Skeletal muscle tissue (tissue), 3 donors: ENCODE measurements at regions not wholly inside any gene's neighbourhood (a gene's known extent, or its start where the extent isn't known, plus 50 kb on each side); places are given as distances from the start of the nearest gene placed in this dataset.

Experiments
- H3K27ac ChIP-seq: one replicate; pipeline ENCODE4 v1.7.0; 2013; ENCODE audit warnings: mild to moderate bottlenecking, low read depth, low read length, inconsistent platforms
- H3K27me3 ChIP-seq, 3 donors: one replicate each; pipeline ENCODE4 v1.7.0; 2013; ENCODE audit warnings: low read length in 3 of 3; ENCODE audit not compliant: control insufficient read depth in 3 of 3, insufficient read depth in 3 of 3
- H3K36me3 ChIP-seq, 3 donors: one replicate each; pipeline ENCODE4 v1.7.0; 2013; ENCODE audit warnings: low read length in 3 of 3; ENCODE audit not compliant: control insufficient read depth in 3 of 3, insufficient read depth in 3 of 3
- H3K4me1 ChIP-seq, 3 donors: one replicate each; pipeline ENCODE4 v1.7.0; 2013; ENCODE audit warnings: low read length in 3 of 3, mild to moderate bottlenecking in 3 of 3; ENCODE audit not compliant: control insufficient read depth in 3 of 3, insufficient read depth in 3 of 3
- H3K4me3 ChIP-seq, 3 donors: one replicate each; pipeline ENCODE4 v1.7.0; 2013; ENCODE audit warnings: low read length in 3 of 3
- H3K9ac ChIP-seq, 3 donors: one replicate each; pipeline ENCODE4 v1.7.0; 2013; ENCODE audit warnings: low read length in 3 of 3, mild to moderate bottlenecking in 3 of 3, moderate library complexity in 2 of 3, low read depth in 1 of 3
- H3K9me3 ChIP-seq, 3 donors: one replicate each; pipeline ENCODE4 v1.7.0; 2013; ENCODE audit warnings: low read length in 3 of 3; ENCODE audit not compliant: control insufficient read depth in 3 of 3
- donor health status: Osteomylitis.

DNA sequence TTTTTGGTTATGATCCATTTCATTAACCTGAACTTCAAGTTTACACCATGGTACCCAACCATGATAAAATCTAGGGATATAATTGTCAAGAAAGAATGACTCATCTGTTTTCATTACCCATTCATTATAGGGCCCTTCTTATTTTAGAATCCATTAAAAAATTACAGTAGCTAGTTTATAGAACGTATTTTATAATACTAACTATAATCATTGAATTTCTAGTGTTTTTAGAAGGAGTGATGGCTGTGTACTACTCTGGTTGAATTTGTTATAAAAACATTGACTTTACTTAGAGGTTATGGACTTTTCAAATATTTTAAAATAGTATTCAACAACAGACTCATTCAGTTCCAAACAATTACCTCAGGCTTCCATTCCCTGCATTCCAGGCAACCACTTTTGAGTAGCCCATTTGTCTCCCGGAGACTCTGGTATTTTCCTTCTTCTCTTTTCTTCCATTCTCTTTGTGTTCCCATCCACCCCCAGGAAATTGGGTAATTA lies 71.9 kb upstream of the KLF12 start:
- Histone ChIP-seq H3K27ac (no peak overlapping the region), H3K36me3 (no peaks in the 10 kb centered on the region), H3K27me3 (no peaks in the 10 kb centered on the region), H3K9me3 (no peaks in the 10 kb centered on the region), H3K4me3 (no peak overlapping the region), H3K4me1 (peaks cover 4 to 9% (median 5%) of the 10 kb centered on the region in 3 donors), H3K9ac (no peak overlapping the region)

GRCh38 chr13:74205313-74205690 lies 71.1 kb upstream of the KLF12 start:
- Histone ChIP-seq H3K27ac (no peak overlapping the region), H3K4me1 (peaks cover 3 to 4% (median 3%) of the 10 kb centered on the region in 3 donors), H3K9ac (no peak overlapping the region), H3K27me3 (no peaks in the 10 kb centered on the region), H3K9me3 (no peaks in the 10 kb centered on the region), H3K36me3 (no peaks in the 10 kb centered on the region), H3K4me3 (no peak overlapping the region)

- H3K4me3 ChIP-seq, result no peak overlapping the region
- H3K9ac ChIP-seq, result no peak overlapping the region
- no peaks in the 10 kb centered on the region for H3K9me3 ChIP-seq
- no peak overlapping the region for H3K27ac ChIP-seq
- H3K36me3 ChIP-seq, result no peaks in the 10 kb centered on the region
- H3K27me3 ChIP-seq, result no peaks in the 10 kb centered on the region
- peaks cover 3 to 4% (median 3%) of the 10 kb centered on the region in 3 donors for H3K4me1 ChIP-seq
Measured at GRCh38 chr13:74204602-74205312, 70.6 kb upstream of the KLF12 start.

DNA sequence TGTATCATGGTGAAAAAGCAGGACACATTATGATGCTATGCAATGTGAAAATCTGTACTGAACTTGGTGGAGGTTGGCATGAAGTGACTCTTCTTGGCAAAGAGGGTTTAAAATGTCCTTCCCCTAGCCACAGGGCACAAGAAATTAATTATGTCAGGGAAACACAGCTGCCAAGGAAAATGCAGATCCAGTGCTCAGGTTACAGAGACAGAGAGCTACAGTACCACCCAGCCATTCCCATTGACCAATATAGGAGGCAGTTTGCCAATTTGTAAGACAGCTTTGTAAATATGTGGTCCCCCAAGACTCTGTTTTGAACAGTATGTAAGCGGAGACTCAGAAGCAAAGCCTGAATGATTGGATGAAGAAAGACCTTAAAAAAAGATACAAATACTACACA lies 69.4 kb upstream of the KLF12 start:
- no peaks in the 10 kb centered on the region for H3K27me3 ChIP-seq
- no peak overlapping the region for H3K4me3 ChIP-seq
- no peaks in the 10 kb centered on the region for H3K9me3 ChIP-seq
- no peaks in the 10 kb centered on the region for H3K36me3 ChIP-seq
- no peak overlapping the region for H3K9ac ChIP-seq
- H3K4me1 ChIP-seq, result peaks cover 3 to 4% (median 3%) of the 10 kb centered on the region in 3 donors
- H3K27ac ChIP-seq, result no peak overlapping the region

GRCh38 chr13:74202129-74202813 lies 68.1 kb upstream of the KLF12 start:
- Histone ChIP-seq H3K27ac (no peak overlapping the region), H3K27me3 (no peaks in the 10 kb centered on the region), H3K36me3 (no peaks in the 10 kb centered on the region), H3K4me1 (peaks cover 3 to 4% (median 3%) of the 10 kb centered on the region in 3 donors), H3K9ac (no peak overlapping the region), H3K4me3 (no peak overlapping the region), H3K9me3 (no peaks in the 10 kb centered on the region)

GRCh38 chr13:74201530-74201929 lies 67.3 kb upstream of the KLF12 start:
- Histone ChIP-seq H3K4me3 (no peak overlapping the region), H3K36me3 (no peaks in the 10 kb centered on the region), H3K9ac (no peak overlapping the region), H3K9me3 (no peaks in the 10 kb centered on the region), H3K4me1 (peaks cover 3 to 4% (median 3%) of the 10 kb centered on the region in 3 donors), H3K27ac (no peak overlapping the region), H3K27me3 (no peaks in the 10 kb centered on the region)

GRCh38 chr13:74200081-74200480 lies 65.9 kb upstream of the KLF12 start:
- Histone ChIP-seq H3K36me3 (no peaks in the 10 kb centered on the region), H3K27me3 (no peaks in the 10 kb centered on the region), H3K27ac (no peak overlapping the region)

GRCh38 chr13:74197677-74198429 lies 63.6 kb upstream of the KLF12 start:
- H3K9me3 ChIP-seq, result no peaks in the 10 kb centered on the region
- H3K9ac ChIP-seq, result no peak overlapping the region
- H3K36me3 ChIP-seq, result no peaks in the 10 kb centered on the region
- H3K4me1 ChIP-seq, result peaks cover 3 to 4% (median 3%) of the 10 kb centered on the region in 3 donors
- H3K4me3 ChIP-seq, result no peak overlapping the region
- no peaks in the 10 kb centered on the region for H3K27me3 ChIP-seq
- no peak overlapping the region for H3K27ac ChIP-seq

More at GRCh38 chr13:74200081-74200480, 65.9 kb upstream of the KLF12 start:
- H3K4me3 ChIP-seq, result no peak overlapping the region
- no peak overlapping the region for H3K9ac ChIP-seq
- no peaks in the 10 kb centered on the region for H3K9me3 ChIP-seq
- peaks cover 3 to 4% (median 3%) of the 10 kb centered on the region in 3 donors for H3K4me1 ChIP-seq

GRCh38 chr13:74194846-74195245 lies 60.6 kb upstream of the KLF12 start:
- no peaks in the 10 kb centered on the region for H3K36me3 ChIP-seq
- H3K27ac ChIP-seq, result no peak overlapping the region
- no peaks in the 10 kb centered on the region for H3K27me3 ChIP-seq
- no peak overlapping the region for H3K4me3 ChIP-seq
- no peaks in the 10 kb centered on the region for H3K4me1 ChIP-seq
- H3K9ac ChIP-seq, result no peak overlapping the region
- no peaks in the 10 kb centered on the region for H3K9me3 ChIP-seq

DNA sequence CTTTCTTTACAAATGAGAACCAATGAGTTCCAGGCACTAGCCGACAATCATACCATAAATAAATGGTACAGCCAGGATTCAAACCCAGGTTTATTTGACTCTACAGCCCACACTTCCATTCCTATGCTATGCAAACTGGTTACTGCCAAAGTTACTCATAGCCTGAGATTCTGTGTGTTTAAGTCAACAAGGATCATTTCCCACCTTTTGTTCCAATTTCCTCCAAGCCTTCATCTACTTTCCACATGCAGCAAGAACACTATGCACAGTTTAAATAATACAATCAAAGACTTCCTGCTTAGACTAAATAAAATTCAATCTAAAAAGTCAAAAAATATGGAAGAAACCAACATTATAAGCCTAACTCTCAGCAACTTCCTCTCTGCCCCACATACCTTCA lies 59.2 kb upstream of the KLF12 start:
- Histone ChIP-seq H3K9me3 (no peaks in the 10 kb centered on the region), H3K4me1 (no peaks in the 10 kb centered on the region), H3K27me3 (no peaks in the 10 kb centered on the region), H3K27ac (no peak overlapping the region), H3K9ac (no peak overlapping the region), H3K4me3 (no peak overlapping the region), H3K36me3 (no peaks in the 10 kb centered on the region)
